Endothelial cell (in vitro differentiated cells): ENCODE measurements at regions not wholly inside any gene's neighbourhood (a gene's known extent, or its start where the extent isn't known, plus 50 kb on each side); places are given as distances from the start of the nearest gene placed in this dataset.

Source experiments
- DNase-seq: peaks from one replicate; pipeline ENCODE4 v3.0.0; 2021; ENCODE audit warnings: low spot score
- H3K27ac Mint-ChIP-seq: one replicate; pipeline ENCODE4 v1.8.0; 2021; ENCODE audit warnings: mixed read lengths, inconsistent platforms; ENCODE audit not compliant: unreplicated experiment
- H3K27me3 Mint-ChIP-seq: one replicate; pipeline ENCODE4 v1.8.0; 2021; ENCODE audit warnings: mild to moderate bottlenecking, moderate library complexity, mixed read lengths, inconsistent platforms; ENCODE audit not compliant: unreplicated experiment
- H3K36me3 Mint-ChIP-seq: one replicate; pipeline ENCODE4 v1.8.0; 2021; ENCODE audit warnings: mild to moderate bottlenecking, low read depth, mixed read lengths, inconsistent platforms; ENCODE audit not compliant: unreplicated experiment
- H3K4me1 Mint-ChIP-seq: one replicate; pipeline ENCODE4 v1.8.0; 2021; ENCODE audit warnings: mild to moderate bottlenecking, mixed read lengths, inconsistent platforms; ENCODE audit not compliant: unreplicated experiment
- H3K4me3 Mint-ChIP-seq: one replicate; pipeline ENCODE4 v1.8.0; 2021; ENCODE audit warnings: mild to moderate bottlenecking, mixed read lengths, inconsistent platforms; ENCODE audit not compliant: unreplicated experiment
- H3K9me3 Mint-ChIP-seq: one replicate; pipeline ENCODE4 v1.8.0; 2021; ENCODE audit warnings: mixed read lengths, inconsistent platforms; ENCODE audit not compliant: unreplicated experiment
- TF ChIP-seq, protein P1 (sequence below): fragments of 200-600 bp; sonication (generic); IDR thresholded peaks from one replicate; pipeline ENCODE4 v1.5.0; 2021; ENCODE audit warnings: antibody characterized with exemption; ENCODE audit not compliant: unreplicated experiment

DNA sequence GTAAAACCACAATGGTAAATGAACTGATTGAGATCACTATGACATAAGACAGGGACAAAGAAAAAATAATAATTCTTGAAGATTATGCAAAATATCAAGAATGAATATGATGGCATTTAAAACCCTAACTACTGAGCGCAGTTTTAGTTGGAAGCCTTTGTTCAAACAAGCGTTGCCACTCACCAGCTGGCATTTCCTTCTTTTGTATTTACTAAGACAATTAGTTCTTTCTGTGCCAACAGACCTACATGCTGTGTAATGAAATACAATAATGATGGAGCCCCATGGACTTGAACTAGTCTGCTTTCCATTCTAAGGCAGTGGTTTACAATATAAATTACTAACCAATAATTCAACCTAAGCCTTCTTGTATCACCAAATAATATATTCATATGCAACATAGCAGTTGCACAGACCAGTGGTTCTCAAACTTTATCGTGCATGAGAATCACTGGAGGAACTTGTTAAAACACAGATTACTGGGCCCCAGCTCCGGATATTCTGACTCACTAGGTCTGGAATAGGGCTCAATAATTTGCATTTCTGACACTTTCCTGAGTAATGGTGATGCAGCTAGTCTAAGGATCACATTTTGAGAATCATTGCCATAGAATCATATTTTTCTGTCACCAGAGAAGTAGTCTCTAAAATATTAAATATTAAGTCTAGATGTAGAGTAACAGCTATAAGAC, 196.4 kb upstream of the MAGEB18 start:
- TF ChIP-seq, protein P1, sequence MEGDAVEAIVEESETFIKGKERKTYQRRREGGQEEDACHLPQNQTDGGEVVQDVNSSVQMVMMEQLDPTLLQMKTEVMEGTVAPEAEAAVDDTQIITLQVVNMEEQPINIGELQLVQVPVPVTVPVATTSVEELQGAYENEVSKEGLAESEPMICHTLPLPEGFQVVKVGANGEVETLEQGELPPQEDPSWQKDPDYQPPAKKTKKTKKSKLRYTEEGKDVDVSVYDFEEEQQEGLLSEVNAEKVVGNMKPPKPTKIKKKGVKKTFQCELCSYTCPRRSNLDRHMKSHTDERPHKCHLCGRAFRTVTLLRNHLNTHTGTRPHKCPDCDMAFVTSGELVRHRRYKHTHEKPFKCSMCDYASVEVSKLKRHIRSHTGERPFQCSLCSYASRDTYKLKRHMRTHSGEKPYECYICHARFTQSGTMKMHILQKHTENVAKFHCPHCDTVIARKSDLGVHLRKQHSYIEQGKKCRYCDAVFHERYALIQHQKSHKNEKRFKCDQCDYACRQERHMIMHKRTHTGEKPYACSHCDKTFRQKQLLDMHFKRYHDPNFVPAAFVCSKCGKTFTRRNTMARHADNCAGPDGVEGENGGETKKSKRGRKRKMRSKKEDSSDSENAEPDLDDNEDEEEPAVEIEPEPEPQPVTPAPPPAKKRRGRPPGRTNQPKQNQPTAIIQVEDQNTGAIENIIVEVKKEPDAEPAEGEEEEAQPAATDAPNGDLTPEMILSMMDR = no peak
- Mint-ChIP-seq H3K9me3 (no peaks in the 10 kb centered on the region), H3K27me3 (no peaks in the 10 kb centered on the region), H3K27ac (no peak overlapping the region), H3K4me3 (no peak overlapping the region), H3K36me3 (no peaks in the 10 kb centered on the region), H3K4me1 (peaks cover 5% of the 10 kb centered on the region)
- DNase-seq = no peak

DNA sequence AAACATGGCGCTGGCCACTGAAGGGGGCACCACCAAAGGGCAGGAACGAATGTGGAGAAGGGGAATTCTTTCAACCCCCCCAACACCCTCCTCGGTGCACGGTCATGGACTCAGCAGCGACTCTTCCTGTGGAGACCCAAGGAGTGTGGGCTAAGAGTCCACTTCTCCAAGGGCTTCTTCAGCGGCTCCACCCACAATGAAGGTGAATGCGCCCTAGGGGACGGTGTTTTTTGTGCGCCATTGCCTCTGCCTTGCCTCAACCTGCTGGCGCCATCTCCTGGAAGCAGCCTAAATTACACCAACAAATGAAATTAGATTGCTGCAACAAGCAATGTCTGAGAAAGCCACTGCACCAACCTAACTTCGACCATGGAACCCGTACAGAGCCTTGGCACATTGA, 169.2 kb upstream of the MAGEB18 start:
- TF ChIP-seq, protein P1 = peak; percentile 51
- H3K4me1 Mint-ChIP-seq = no peaks in the 10 kb centered on the region
- H3K9me3 Mint-ChIP-seq = no peaks in the 10 kb centered on the region
- no peak overlapping the region for H3K27ac Mint-ChIP-seq
- no peaks in the 10 kb centered on the region for H3K27me3 Mint-ChIP-seq
- DNase-seq = peak; percentile 52
- H3K4me3 Mint-ChIP-seq = no peak overlapping the region
- no peaks in the 10 kb centered on the region for H3K36me3 Mint-ChIP-seq

DNA sequence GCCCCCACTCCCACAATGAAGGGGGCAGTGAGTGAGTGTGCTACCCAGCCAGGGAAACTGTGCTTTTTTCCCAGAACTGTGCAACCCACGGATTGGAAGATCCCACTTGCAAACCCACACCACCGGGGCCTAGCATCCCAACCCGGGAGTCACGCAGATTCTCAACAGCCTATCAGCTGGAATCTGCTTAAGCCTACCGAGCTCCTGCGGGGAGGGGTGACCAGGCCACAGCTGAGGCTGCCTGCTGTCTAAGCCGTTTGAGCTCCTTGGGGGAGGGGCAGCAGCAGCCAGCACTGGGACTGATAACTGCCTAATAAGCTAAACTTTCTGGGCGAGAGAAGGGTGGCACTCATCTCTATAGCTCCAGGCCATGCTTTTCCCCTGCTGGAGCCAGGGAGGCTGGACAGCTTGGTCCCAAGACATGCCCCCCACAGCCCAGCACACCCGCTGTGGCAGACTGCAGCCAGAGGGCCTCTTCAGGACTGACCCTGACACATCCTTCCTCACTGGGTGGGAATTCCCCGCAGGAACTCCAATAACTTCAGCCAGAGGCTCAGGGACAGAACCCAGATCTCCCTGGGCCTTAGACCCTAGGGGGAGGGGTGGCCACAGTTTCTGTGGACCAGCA, 161.3 kb upstream of the MAGEB18 start:
- no peaks in the 10 kb centered on the region for H3K36me3 Mint-ChIP-seq
- H3K4me3 Mint-ChIP-seq = no peak overlapping the region
- H3K9me3 Mint-ChIP-seq = no peaks in the 10 kb centered on the region
- H3K4me1 Mint-ChIP-seq = no peaks in the 10 kb centered on the region
- H3K27ac Mint-ChIP-seq = no peak overlapping the region
- no peak for DNase-seq
- TF ChIP-seq, protein P1 = no peak
- no peaks in the 10 kb centered on the region for H3K27me3 Mint-ChIP-seq

DNA sequence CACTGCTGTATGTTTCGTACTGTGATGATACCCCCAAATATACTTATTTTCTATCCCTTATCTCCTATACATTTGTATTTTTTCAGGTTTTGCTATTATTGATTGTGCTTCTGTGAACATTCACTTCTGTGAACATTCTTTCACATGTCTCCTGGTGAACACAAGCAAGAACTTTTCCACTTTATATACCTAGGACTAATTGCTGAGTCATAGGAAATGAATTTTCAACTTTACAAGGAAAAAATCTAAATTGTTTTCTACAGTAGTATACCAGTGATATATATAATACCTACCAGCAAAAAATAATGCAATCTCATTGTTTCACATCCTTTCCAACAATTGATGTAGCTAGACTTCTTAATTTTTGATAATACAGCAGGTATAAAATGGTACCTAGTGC, 139.5 kb upstream of the MAGEB18 start:
- no peaks in the 10 kb centered on the region for H3K4me1 Mint-ChIP-seq

DNA sequence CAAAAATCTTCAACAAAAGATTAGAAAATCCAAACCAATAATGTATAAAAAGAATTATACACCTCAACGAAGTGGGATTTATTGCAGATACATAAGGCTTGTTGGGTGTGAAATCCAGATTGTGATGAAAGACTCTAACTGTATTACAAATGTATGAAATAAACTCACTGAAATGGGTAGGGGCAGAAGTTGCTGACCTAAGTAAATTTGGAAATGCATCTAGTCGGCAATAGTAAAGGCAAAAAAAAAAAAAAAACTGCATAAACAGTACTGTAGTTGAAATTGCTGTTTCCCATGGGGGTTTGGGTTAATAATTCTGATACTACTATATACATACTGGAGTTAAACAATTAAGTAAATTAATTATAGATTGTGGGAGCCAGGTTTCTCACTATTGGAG, 130.7 kb upstream of the MAGEB18 start:
- TF ChIP-seq, protein P1 = no peak
- DNase-seq = no peak
- Mint-ChIP-seq H3K27me3 (no peaks in the 10 kb centered on the region), H3K36me3 (no peaks in the 10 kb centered on the region), H3K4me3 (no peak overlapping the region), H3K4me1 (no peaks in the 10 kb centered on the region), H3K9me3 (no peaks in the 10 kb centered on the region), H3K27ac (no peak overlapping the region)

More for the DNA sequence above, 139.5 kb upstream of the MAGEB18 start:
- Mint-ChIP-seq H3K4me3 (no peak overlapping the region), H3K27me3 (no peaks in the 10 kb centered on the region), H3K27ac (no peak overlapping the region), H3K9me3 (no peaks in the 10 kb centered on the region), H3K36me3 (no peaks in the 10 kb centered on the region)
- TF ChIP-seq, protein P1 = no peak
- DNase-seq = no peak
